ENCODE measurements at regions not wholly inside any gene's neighbourhood (a gene's known extent, or its start where the extent isn't known, plus 50 kb on each side); places are given as distances from the start of the nearest gene placed in this dataset.

- no peak for DNase-seq (ENCODE audit: low read depth, low spot score)
Measured at GRCh38 chr2:107466984-107467773, 359.5 kb upstream of the RGPD4 start.

GRCh38 chr2:107469437-107469995 lies 357.2 kb upstream of the RGPD4 start:
- Histone ChIP-seq H3K9ac (ENCODE audit: insufficient read length) (no peak overlapping the region), H3K9me3 (ENCODE audit: low read depth, low read length) (no peaks in the 10 kb centered on the region), H3K36me3 (ENCODE audit: insufficient read depth, low read length) (no peaks in the 10 kb centered on the region), H3K4me3 (no peak overlapping the region), H3K27ac (no peak overlapping the region)
- no peak for DNase-seq (ENCODE audit: low read depth, low spot score)
- TF ChIP-seq EZH2 (IDR thresholded peaks at IDR 0.05) (no peak), POLR2AphosphoS5 (IDR thresholded peaks at IDR 0.05; ENCODE audit: borderline replicate concordance, low read depth, low read length) (no peak), FOXP2 (optimal IDR thresholded peaks at IDR 0.05; ENCODE audit: control extremely low read depth, extremely low read length, insufficient read depth) (no peak)

More at GRCh38 chr2:107466984-107467773, 359.5 kb upstream of the RGPD4 start:
- Histone ChIP-seq H3K36me3 (ENCODE audit: insufficient read depth, low read length) (no peaks in the 10 kb centered on the region), H3K9ac (ENCODE audit: insufficient read length) (no peak overlapping the region), H3K9me3 (ENCODE audit: low read depth, low read length) (no peaks in the 10 kb centered on the region), H3K4me3 (no peak overlapping the region), H3K27ac (no peak overlapping the region)
- no peak for TF ChIP-seq FOXP2 (optimal IDR thresholded peaks at IDR 0.05; ENCODE audit: control extremely low read depth, extremely low read length, insufficient read depth)
- TF ChIP-seq POLR2AphosphoS5 (IDR thresholded peaks at IDR 0.05; ENCODE audit: borderline replicate concordance, low read depth, low read length) = no peak
- TF ChIP-seq EZH2 (IDR thresholded peaks at IDR 0.05) = no peak

GRCh38 chr2:107473150-107473549 lies 353.5 kb upstream of the RGPD4 start:
- Histone ChIP-seq H3K9ac (ENCODE audit: insufficient read length) (no peak overlapping the region), H3K36me3 (ENCODE audit: insufficient read depth, low read length) (no peaks in the 10 kb centered on the region), H3K27ac (no peak overlapping the region), H3K4me3 (no peak overlapping the region), H3K9me3 (ENCODE audit: low read depth, low read length) (no peaks in the 10 kb centered on the region)
- no peak for DNase-seq (ENCODE audit: low read depth, low spot score)
- TF ChIP-seq FOXP2 (optimal IDR thresholded peaks at IDR 0.05; ENCODE audit: control extremely low read depth, extremely low read length, insufficient read depth) = no peak
- no peak for TF ChIP-seq POLR2AphosphoS5 (IDR thresholded peaks at IDR 0.05; ENCODE audit: borderline replicate concordance, low read depth, low read length)
- TF ChIP-seq EZH2 (IDR thresholded peaks at IDR 0.05) = no peak

GRCh38 chr2:107475859-107476258 lies 350.8 kb upstream of the RGPD4 start:
- no peak overlapping the region for H3K4me3 ChIP-seq
- no peak overlapping the region for H3K27ac ChIP-seq
- H3K36me3 ChIP-seq (ENCODE audit: insufficient read depth, low read length) = no peaks in the 10 kb centered on the region
- H3K9ac ChIP-seq (ENCODE audit: insufficient read length) = no peak overlapping the region
- TF ChIP-seq POLR2AphosphoS5 (IDR thresholded peaks at IDR 0.05; ENCODE audit: borderline replicate concordance, low read depth, low read length) (no peak), FOXP2 (optimal IDR thresholded peaks at IDR 0.05; ENCODE audit: control extremely low read depth, extremely low read length, insufficient read depth) (no peak), EZH2 (IDR thresholded peaks at IDR 0.05) (no peak)
- no peaks in the 10 kb centered on the region for H3K9me3 ChIP-seq (ENCODE audit: low read depth, low read length)
- no peak for DNase-seq (ENCODE audit: low read depth, low spot score)

- Histone ChIP-seq H3K9me3 (ENCODE audit: low read depth, low read length) (no peaks in the 10 kb centered on the region), H3K36me3 (ENCODE audit: insufficient read depth, low read length) (no peaks in the 10 kb centered on the region), H3K27ac (no peak overlapping the region), H3K4me3 (no peak overlapping the region), H3K9ac (ENCODE audit: insufficient read length) (no peak overlapping the region)
- TF ChIP-seq EZH2 (IDR thresholded peaks at IDR 0.05) (no peak), POLR2AphosphoS5 (IDR thresholded peaks at IDR 0.05; ENCODE audit: borderline replicate concordance, low read depth, low read length) (no peak), FOXP2 (optimal IDR thresholded peaks at IDR 0.05; ENCODE audit: control extremely low read depth, extremely low read length, insufficient read depth) (no peak)
- DNase-seq (ENCODE audit: low read depth, low spot score) = no peak
Measured at GRCh38 chr2:107502539-107502938, 324.2 kb upstream of the RGPD4 start.

- Histone ChIP-seq H3K27ac (no peak overlapping the region), H3K9me3 (ENCODE audit: low read depth, low read length) (no peaks in the 10 kb centered on the region), H3K4me3 (no peak overlapping the region), H3K36me3 (ENCODE audit: insufficient read depth, low read length) (no peaks in the 10 kb centered on the region), H3K9ac (ENCODE audit: insufficient read length) (no peak overlapping the region)
- TF ChIP-seq POLR2AphosphoS5 (IDR thresholded peaks at IDR 0.05; ENCODE audit: borderline replicate concordance, low read depth, low read length) (no peak), EZH2 (IDR thresholded peaks at IDR 0.05) (no peak), FOXP2 (optimal IDR thresholded peaks at IDR 0.05; ENCODE audit: control extremely low read depth, extremely low read length, insufficient read depth) (no peak)
- DNase-seq (ENCODE audit: low read depth, low spot score) = no peak
Measured at GRCh38 chr2:107511970-107512789, 314.5 kb upstream of the RGPD4 start.

- DNase-seq (ENCODE audit: low read depth, low spot score) = no peak
- TF ChIP-seq FOXP2 (optimal IDR thresholded peaks at IDR 0.05; ENCODE audit: control extremely low read depth, extremely low read length, insufficient read depth) = no peak
- TF ChIP-seq POLR2AphosphoS5 (IDR thresholded peaks at IDR 0.05; ENCODE audit: borderline replicate concordance, low read depth, low read length) = no peak
- no peak for TF ChIP-seq EZH2 (IDR thresholded peaks at IDR 0.05)
- Histone ChIP-seq H3K27ac (no peak overlapping the region), H3K9me3 (ENCODE audit: low read depth, low read length) (no peaks in the 10 kb centered on the region), H3K9ac (ENCODE audit: insufficient read length) (no peak overlapping the region), H3K36me3 (ENCODE audit: insufficient read depth, low read length) (no peaks in the 10 kb centered on the region), H3K4me3 (no peak overlapping the region)
Measured at GRCh38 chr2:107525406-107525805, 301.3 kb upstream of the RGPD4 start.

- TF ChIP-seq FOXP2 (optimal IDR thresholded peaks at IDR 0.05; ENCODE audit: control extremely low read depth, extremely low read length, insufficient read depth) (no peak), POLR2AphosphoS5 (IDR thresholded peaks at IDR 0.05; ENCODE audit: borderline replicate concordance, low read depth, low read length) (no peak), EZH2 (IDR thresholded peaks at IDR 0.05) (no peak)
- Histone ChIP-seq H3K4me3 (no peak overlapping the region), H3K27ac (no peak overlapping the region)
Measured at GRCh38 chr2:107529146-107529545, 297.5 kb upstream of the RGPD4 start.

More at GRCh38 chr2:107529146-107529545, 297.5 kb upstream of the RGPD4 start:
- no peaks in the 10 kb centered on the region for H3K36me3 ChIP-seq (ENCODE audit: insufficient read depth, low read length)
- no peak overlapping the region for H3K9ac ChIP-seq (ENCODE audit: insufficient read length)
- no peaks in the 10 kb centered on the region for H3K9me3 ChIP-seq (ENCODE audit: low read depth, low read length)
- no peak for DNase-seq (ENCODE audit: low read depth, low spot score)
